Stimulated activated CD8-positive, alpha-beta memory T cell treated with anti-CD3 and anti-CD28 coated beads, Interleukin-12 subunit alpha, Interleukin-12 subunit beta, amount 100 ng/mL, for 24 hours (primary cell): ENCODE measurements at regions not wholly inside any gene's neighbourhood (a gene's known extent, or its start where the extent isn't known, plus 50 kb on each side); places are given as distances from the start of the nearest gene placed in this dataset.
"Not testable (repeated sequence)": the region's sequence is repeated elsewhere in the genome, so short reads cannot be mapped to it uniquely, and the experiment has no call there.

Experiments used
- DNase-seq: peaks from one replicate; pipeline ENCODE4 v3.0.0-alpha.2; 2020; ENCODE audit errors: extremely low read depth

DNA sequence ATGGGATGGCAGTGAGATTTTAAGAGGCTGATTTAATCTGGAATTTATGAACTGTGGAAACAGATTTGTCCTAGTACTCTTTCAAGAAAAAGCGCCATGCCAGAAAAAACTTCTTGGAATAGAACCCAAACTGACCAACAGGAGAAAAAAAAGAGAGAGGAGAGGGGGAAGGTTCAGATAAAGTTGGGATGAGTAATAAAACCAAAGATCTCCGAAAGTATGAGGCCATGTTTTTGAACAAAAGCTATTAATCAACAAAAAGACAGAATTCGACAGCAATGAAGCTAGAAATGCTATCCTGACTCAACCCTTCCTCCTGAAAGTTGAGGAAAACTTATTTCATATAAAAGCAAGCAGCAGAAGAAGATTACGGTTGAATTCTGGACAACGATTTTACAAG lies 135.5 kb downstream of the CEMIP2 start:
- DNase-seq, result no peak

DNA sequence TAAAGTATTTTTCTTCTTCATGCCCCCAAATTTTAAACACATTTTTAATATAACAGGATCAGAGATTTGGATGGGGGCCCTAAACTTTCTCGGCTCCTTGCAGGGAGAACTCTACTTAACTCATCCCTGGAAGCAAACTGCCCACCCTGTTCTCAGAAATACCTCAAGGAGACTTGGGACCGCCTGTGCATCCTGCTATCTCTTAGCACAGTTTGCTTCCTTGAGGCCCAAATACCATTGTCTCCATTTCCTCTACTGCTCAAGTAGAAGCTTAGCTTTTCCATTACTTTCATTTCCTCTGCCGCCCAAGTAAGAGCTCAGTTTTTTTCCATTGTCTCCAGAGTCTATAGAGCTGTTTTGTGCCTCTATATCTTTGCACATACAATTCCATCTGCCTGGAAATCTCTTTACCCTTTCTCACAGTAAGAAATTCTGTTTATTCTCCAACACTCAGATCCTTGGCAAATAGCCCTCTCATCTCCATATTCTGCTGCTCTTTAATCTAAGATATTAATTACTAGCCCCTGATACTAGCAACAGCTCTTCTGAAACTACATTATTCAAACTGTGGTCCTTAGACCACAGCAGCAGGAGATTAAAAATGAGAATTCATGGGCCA lies 137.8 kb downstream of the CEMIP2 start:
- DNase-seq, result no peak

DNA sequence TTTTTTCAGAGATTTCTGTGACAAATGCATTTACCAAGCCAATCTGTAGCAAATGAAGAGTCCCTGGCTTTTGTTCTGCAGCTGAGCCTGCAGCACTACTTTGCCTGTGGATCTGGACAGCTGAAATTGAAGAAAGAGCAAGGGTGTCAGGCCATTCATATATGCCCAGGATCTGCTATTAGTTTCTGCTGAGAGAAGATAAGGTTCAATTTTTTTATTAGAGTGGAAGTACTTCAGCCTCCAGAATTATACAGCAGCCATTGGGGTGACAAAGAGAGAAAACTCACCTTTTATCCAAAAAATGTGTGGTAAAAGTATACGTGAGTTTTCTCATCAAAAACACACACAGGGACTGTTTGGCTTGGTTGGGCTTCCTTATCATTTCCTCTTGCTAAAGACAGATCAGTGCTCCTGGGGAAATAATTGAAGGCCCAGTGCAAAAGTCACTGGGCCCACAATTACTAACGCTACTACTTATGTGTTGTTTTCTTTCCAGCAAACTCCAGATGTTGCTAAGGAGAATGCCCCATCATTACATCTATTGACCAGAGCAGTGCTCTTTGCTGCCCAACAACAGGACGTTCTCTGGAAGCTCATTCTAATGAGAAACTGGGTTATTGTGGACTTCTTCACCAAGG lies 138.6 kb downstream of the CEMIP2 start:
- DNase-seq, result no peak

DNA sequence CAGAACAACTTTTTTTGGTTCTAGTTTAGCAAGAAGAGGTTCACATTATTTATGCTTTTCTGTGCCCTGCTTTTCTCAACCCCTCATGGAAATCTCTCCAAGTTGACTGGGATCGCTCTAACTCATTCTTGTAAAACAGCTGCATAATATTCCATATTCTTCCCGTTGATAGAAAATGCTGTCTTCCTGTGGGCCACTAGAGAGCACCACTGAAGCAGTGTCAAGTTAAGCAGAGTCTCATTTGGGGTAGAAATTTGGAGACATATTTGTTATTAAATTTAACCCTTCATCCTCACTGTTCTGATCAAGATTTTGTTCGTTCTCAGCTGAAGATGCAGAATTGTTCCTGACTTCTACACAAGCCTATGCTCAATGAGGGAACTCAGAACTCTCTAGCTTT lies 140.1 kb downstream of the CEMIP2 start:
- DNase-seq, result no peak

DNA sequence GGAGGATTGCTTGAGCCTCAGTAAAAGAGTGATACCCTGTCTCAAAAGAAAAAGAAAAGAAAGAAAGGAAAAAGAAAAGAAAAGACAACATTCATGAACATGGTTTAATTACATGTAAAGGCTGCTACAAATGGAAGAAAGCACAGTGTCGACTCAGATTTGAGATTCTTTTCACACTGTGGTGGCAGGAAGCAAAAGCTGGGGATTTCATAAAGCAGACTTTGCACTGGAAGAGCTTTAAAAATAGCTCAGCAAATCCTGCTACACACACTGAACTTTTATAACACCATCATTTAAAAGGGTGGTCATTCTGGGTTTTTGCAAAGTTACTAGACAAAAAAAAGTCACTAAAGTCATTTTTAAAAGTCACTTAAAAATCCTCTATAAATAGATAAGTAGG lies 140.8 kb downstream of the CEMIP2 start:
- DNase-seq, result no peak

DNA sequence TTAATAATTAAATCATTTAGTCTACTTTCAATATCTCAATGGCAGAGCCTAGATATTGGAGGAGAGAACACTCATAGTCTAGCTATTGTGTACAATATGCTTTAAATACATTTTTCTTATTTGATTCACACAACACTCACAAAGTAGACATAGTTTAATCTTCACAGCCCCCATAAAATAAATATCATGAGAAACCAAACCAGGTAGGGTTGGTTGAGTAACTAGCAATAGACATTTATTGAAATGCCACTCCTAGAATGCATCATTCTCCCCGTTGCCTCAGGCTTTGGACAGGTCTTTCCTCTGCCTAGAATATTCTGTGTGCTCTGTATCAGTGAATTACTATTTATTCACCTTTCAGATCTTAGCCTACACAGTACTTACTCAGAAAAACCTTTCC lies 141.9 kb downstream of the CEMIP2 start:
- DNase-seq, result no peak

DNA sequence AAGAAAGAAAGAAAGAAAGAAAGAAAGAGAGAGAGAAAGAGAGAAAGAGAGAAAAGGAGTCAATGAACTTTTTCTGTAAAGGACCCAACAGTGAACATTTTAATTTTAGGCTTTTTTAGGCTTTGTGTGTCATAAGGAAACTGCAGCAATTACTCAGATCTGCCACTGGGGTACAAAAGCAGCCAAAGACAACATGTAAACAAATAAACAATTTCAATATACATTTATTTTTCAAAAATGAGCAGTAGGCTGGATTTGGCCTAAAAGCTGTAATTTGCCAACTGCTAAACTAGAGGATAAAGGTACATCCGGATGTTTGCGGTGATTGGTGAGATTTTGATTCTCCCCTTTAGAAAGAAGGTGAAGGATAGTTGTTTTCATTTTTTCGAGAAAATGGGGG lies 143.6 kb downstream of the CEMIP2 start:
- no peak for DNase-seq

DNA sequence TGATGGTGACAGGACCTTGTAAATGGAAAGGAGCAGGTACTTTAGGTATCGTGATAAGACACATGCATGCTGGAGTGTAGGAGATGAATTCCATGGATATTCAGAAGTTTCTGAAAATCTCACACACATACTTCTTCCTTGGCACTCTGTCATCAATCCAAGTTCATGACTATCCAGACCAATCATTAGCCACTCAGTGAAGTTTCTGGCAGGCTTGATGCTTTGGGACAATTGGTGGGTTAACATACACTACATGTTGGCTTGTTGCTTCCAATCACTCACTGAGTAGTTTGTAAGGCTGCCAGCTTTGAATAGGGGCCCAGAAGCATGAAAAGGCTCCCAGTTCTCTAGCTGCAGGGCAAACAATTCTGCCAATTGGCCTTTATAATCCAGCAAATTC lies 147.6 kb downstream of the CEMIP2 start:
- DNase-seq, result no peak

DNA sequence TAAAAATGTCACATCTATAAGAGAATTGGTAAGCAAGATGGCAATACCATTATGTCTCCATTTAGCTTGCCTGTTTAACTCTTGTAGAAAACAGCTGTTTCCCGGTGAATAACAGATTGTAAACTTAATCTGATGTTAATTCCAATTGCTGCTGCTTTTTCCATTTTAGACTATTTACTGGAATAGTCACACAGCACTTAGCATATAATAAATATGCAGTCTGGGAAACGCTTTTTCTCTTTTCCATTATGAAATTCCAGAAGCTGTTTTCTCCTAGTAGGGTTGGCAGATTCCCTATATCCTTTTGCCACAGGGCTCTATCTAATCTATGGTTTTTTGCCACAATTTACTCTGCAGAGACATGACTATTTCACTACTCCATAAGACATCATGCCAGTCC lies 148.0 kb downstream of the CEMIP2 start:
- DNase-seq, result no peak

DNA sequence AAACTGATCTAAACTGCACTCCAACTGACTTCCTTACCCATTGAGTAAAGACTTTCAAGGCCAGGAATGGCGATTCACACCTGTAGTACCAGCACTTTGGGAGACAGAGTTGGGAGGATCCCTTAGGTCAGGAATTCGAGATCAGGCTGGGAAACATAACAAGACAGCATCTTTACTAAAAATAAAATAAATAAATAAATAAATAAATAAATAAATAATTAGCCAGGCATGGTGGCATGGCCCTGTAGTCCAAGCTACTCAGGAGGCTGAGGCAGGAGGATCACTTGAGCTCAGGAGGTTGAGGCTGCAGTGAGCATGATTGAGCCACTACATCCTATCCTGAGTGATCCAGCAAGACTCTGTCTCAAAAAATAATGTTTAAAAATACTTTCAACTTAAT lies 148.4 kb downstream of the CEMIP2 start:
- no peak for DNase-seq

DNA sequence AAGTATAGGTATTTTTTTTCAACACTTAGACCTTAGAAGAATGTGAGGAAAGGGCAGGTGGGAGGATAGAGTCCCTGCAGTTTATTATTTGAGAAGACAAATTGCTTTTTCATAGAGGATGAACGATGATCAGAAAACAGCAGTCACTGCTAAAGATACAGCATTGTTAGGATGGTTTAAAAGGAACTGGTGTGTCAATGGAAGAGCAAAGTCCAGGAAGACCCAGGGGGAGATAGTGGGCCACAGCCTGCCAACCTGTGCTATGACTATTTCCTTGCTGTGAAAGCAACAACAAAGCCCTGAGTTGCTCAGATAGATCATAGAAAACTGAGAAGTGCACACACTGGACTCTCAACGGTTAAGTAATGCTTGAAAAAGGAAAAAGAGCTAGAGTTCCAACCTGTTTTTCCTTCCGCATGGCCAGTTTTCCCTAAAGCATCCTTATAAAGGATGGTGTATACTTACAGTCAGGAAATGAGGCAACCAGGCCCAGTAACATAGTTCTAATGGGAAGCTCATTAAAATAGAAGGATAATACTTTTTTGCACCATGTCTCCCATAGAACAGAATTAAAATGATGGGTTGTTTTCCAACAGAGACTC lies 153.8 kb downstream of the CEMIP2 start:
- no peak for DNase-seq

DNA sequence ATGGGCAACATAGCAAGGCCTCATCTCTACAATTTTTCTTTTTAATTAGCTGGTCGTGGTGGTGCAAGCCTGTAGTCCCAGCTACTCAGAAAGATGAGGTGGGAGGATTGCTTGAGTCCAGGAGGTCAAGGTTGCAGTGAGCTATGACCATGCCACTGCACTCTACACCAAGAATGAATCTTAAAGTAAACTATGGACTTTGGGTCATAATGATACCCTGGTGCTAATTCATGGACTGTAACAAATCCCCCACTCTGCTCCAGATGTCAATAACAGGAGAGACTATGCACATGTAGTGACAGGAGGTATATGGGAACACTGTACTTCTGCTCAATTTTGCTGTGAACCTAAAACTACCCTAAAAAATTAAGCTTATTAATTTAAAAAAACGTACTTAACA lies 155.4 kb downstream of the CEMIP2 start:
- no peak for DNase-seq

DNA sequence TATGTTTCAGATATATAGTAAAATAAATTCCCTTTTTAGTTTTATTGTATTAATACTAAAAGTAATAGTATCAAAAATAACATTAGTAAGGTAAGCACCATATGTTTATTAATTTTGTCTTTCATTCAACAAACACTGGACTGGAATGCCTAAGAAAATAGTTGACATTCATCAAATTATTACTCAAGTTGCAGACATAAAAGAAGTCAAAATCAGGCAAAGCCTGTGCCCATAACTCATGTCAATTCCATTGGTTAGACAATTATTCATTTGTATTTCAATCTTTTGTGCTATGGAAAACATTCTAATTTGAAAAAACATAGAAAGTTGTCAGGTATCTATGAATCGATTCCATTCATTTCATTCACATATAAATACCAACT lies 158.9 kb downstream of the CEMIP2 start:
- no peak for DNase-seq

DNA sequence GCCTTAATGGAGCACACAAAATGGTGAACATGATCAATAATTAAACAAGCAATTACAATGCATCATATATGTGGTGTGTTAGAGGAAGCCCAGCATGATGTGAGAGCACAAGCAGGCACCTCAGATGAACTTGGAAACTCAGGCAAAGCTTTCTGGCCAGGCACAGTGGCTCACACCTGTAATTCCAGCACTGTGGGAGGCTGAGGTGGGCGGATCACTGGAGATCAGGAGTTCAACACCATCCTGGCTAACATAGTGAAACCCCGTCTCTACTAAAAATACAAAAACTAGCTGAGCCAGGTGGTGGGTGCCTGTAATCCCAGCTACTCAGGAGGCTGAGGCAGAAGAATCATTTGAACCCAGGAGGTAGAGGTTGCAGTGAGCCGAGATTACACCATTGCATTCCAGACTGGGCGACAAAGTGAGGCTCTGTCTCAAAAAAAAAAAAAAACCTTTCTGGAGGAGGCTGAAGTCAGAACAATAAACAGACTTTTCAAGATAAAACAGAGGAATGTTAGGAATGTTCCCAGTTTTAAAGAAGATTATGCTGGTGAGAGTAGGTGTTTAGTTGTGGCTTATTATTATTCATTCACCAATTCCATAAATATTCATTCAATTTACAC lies 159.4 kb downstream of the CEMIP2 start:
- no peak for DNase-seq

DNA sequence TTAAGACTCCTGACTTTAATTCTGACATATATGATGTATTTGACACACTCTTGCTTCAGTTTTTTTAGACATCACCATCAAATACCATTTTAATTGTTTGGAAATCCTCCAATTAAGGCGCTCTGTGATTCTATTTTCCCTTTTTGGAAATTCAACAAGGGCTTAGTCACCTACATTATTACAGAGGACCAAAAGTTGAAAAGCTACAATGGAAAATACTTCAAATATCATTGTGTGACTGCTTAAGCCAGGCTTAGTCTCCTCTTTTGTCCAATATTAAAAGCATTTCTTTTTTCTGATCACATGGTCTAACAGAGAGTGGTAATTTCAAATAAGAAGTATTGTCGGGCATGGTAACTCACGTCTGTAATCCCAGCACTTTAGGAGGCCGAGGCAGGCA lies 160.3 kb downstream of the CEMIP2 start:
- DNase-seq, result no peak

DNA sequence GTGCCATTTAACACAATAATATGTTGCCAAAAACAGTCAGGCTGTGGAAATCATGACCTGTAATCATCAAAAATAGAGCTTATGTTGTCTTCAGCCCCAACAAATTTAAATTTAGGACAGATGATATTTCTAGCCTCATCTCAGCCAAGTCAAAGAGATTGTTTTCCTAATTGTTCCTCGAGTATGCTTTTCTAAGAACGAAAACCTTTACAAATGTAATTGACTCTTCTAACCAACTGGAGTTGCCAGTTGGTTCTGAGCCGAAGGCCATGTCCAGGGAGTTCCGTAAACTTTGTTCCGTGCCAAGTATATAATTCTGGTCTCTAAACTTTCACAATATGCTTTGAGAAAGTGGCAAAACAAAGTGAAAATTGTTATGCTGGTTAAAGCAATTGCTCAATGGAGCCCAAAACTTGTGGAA lies 160.8 kb downstream of the CEMIP2 start:
- DNase-seq, result no peak

DNA sequence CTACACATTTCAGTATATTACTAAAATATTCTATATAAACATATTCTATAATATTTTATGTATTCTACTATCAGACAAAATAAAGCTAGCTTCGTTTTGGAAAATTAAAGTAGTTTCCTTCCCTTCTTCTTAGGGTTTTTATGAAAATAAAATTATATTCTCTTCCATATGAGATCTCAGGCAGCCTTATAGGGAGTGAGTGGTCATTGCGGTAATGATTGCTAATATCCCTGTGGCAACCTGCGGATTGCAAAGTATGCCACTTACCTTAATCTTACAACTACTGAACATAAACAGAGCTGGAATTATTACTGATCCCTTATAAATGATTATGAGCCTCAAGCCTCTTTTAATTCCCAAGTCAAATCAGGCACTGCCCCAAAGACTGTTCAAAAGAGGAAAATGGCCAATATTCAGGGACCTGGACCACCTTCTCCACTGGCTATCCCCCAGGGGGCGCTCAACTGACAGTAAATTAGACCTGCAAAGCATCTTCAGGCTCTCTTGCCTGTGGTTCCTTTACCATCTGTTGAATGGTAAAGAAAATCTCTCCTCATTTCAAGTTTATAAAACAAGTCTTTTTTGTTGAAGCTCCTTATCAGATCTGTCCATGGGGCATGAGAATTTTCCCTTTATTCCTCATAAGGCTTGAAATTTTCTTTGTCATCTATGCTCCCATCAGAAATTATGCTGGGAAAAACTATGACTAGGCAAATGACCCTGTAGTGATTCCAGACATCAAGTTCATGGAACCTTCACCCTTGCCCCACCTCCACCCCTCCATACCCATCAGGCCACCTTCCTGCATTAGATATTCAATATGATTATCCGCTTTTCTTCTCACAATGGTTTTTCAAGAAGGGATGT lies 163.9 kb downstream of the CEMIP2 start:
- DNase-seq, result peak; percentile 60

DNA sequence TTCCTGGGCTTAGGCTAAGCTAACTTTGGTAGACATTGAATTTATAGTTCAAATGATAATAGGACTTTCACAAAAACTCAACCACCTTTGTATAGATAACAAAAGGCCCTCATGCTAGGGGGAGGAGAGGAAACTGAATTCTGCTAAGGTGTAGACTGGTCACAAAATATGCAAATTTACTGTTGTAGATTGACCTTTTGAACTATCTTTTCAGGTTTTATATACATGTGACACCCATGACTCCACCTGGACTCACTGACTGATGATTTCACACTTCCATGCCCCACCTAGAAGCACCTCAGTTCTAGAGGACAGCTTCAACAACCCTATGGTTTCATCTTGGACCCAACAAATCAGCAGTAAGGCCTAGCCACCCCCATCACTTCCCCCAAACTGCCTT lies 165.7 kb downstream of the CEMIP2 start:
- no peak for DNase-seq

DNA sequence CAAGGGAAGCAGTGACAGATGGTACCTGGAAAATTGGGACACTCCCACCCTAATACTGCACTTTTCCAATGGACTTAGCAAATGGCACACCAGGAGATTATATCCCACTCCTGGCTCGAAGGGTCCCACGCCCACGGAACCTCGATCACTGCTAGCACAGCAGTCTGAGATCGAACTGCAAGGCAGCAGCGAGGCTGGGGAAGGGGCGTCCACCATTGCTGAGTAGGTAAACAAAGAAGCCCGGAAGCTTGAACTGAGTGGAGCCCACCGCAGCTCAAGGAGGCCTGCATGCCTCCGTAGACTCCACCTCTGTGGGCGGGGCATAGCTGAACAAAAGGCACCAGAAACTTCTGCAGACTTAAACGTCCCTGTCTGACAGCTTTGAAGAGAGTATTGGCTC lies 172.6 kb downstream of the CEMIP2 start:
- DNase-seq, result not testable (repeated sequence)

DNA sequence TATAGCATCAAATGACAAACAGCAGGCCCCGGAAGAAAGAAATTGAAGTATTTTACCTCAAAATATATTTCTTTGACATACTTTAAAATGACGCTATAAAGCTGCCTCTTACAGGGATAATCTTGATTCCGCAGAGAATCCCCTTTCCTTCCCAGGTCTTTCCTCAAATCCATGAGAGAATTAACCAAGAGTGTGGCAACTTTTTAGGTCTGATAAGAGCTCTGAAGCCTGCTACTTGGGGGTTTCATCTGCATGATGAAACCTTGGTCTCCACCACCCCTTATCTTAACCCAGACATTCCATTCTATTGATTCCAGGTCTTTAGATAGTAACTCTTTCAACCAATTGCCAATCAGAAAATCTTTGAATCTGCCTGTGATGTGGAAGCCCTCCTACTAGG lies 173.8 kb downstream of the CEMIP2 start:
- DNase-seq, result no peak

DNA sequence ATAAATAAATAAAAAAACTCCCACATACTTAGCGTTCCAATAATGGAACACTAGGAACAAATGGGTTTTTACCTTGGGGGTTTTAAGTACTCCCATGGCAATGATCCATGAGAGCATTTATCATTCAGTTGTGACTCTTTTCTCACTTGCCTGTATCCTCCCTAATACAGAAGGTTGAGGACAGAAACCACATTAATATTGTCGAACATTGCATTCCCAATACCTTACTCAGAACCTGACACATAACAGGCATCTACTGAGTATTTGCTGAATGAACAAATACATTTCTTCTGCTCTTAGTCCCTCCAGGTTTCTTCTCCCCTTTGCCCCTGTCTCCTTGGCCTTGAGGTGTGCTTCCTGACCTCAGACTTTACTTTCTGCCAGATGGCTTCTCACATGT lies 175.9 kb downstream of the CEMIP2 start:
- no peak for DNase-seq

DNA sequence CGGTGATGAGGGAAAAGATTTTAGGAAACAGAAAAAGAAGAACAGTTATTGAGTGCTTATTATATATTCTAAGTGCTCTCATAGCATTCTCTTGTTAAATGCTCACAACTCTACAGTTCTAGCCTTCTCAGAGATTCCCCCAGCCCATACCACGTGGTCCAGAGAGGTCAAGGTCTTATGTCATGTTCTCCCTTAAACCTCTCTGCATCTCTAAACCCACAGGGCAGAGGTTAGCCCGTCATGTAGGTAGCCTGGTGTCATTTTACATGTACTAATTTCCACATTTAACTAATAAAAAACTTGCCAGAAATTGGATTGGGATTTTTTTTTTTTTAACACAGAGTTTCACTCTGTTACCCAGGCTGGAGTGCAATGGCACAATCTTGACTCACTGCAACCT lies 178.0 kb downstream of the CEMIP2 start:
- DNase-seq, result no peak
